H1 (cell line): ENCODE measurements at regions not wholly inside any gene's neighbourhood (a gene's known extent, or its start where the extent isn't known, plus 50 kb on each side); places are given as distances from the start of the nearest gene placed in this dataset.

Experiments used
- CTCF ChIA-PET: fragments of 300-600 bp; sonication (Branson Sonifier 250); formaldehyde crosslinking; loops from one replicate; lab custom pipeline; 2021; ENCODE audit not compliant: partially characterized antibody; lab: Charles Lee
- POLR2A ChIA-PET: fragments of 300-600 bp; sonication (Branson Sonifier 250); formaldehyde crosslinking; loops from one replicate; lab custom pipeline; 2021; ENCODE audit warnings: inconsistent platforms; ENCODE audit not compliant: partially characterized antibody; lab: Charles Lee
- DNase-seq, 2 experiments: peaks; one replicate each; pipeline versions ENCODE4 v3.0.0 to v3.0.0-alpha.2; 2010 to 2022; ENCODE audit warnings: low spot score in 2 of 2, low read depth in 1 of 2, mixed read lengths in 1 of 2
- FAIRE-seq: peaks from 2 replicates; lab custom pipeline; 2011; peaks lifted over from hg19 to GRCh38; lab: Jason Lieb, UNC
- H2AFZ ChIP-seq: 2 replicates; pipeline ENCODE4 v1.8.1; 2012; ENCODE audit warnings: low read length, inconsistent platforms
- H2AK5ac ChIP-seq: 2 replicates; pipeline ENCODE4 v1.6.1; 2013; ENCODE audit warnings: low read depth, low read length
- H2BK120ac ChIP-seq: replicated peaks from 2 replicates; pipeline ENCODE3; 2013; ENCODE audit warnings: low read depth, low read length, inconsistent platforms
- H2BK12ac ChIP-seq: 2 replicates; pipeline ENCODE4 v1.6.1; 2013; ENCODE audit warnings: low read depth, low read length
- H2BK15ac ChIP-seq: 2 replicates; pipeline ENCODE4 v1.6.1; 2013; ENCODE audit warnings: low read length
- H2BK20ac ChIP-seq: 2 replicates; pipeline ENCODE4 v1.6.1; 2013; ENCODE audit warnings: low read length
- H2BK5ac ChIP-seq: 2 replicates; pipeline ENCODE4 v1.6.1; 2013; ENCODE audit warnings: low read depth, low read length
- H3K14ac ChIP-seq: 2 replicates; pipeline ENCODE4 v1.6.1; 2013; ENCODE audit warnings: inconsistent platforms; ENCODE audit not compliant: insufficient read length
- H3K18ac ChIP-seq: 2 replicates; pipeline ENCODE4 v1.6.1; 2013; ENCODE audit warnings: low read length; ENCODE audit errors: extremely low read depth
- H3K23ac ChIP-seq: 2 replicates; pipeline ENCODE4 v1.6.1; 2013; ENCODE audit warnings: inconsistent platforms; ENCODE audit not compliant: insufficient read length
- H3K23me2 ChIP-seq: 2 replicates; pipeline ENCODE4 v1.6.1; 2013; ENCODE audit warnings: low read depth, low read length
- H3K27ac ChIP-seq: 2 replicates; pipeline ENCODE4 v1.6.1; 2011; ENCODE audit warnings: low read depth, low read length, inconsistent platforms
- H3K27me3 ChIP-seq, 4 experiments: replicated peaks in 1 of 4; 1 replicate in 1 of 4; 2 replicates in 3 of 4; pipeline versions ENCODE4 v1.6.1 to v1.8.1; 2011 to 2013; ENCODE audit warnings: low read length in 3 of 4, mild to moderate bottlenecking in 3 of 4, inconsistent platforms in 2 of 4, mixed read lengths in 2 of 4, moderate library complexity in 1 of 4; ENCODE audit not compliant: control insufficient read depth in 3 of 4, insufficient read depth in 3 of 4; ENCODE audit errors: extremely low read depth in 1 of 4
- H3K36me3 ChIP-seq, 4 experiments: 2 replicates each; pipeline versions ENCODE4 v1.6.1 to v1.8.1; 2011 to 2013; ENCODE audit warnings: mild to moderate bottlenecking in 4 of 4, low read length in 3 of 4, moderate library complexity in 2 of 4, control low read depth in 1 of 4, inconsistent platforms in 1 of 4; ENCODE audit not compliant: insufficient read depth in 4 of 4, control insufficient read depth in 2 of 4
- H3K4ac ChIP-seq: replicated peaks from 2 replicates; pipeline ENCODE3; 2013; ENCODE audit warnings: low read length, low read depth, mixed read lengths, inconsistent platforms; ENCODE audit not compliant: insufficient read length
- H3K4me1 ChIP-seq, 4 experiments: replicated peaks in 1 of 4; 1 replicate in 1 of 4; 2 replicates in 3 of 4; pipeline versions ENCODE4 v1.6.1 to v1.8.1; 2011 to 2013; ENCODE audit warnings: low read length in 3 of 4, inconsistent platforms in 2 of 4, mixed read lengths in 1 of 4; ENCODE audit not compliant: insufficient read depth in 4 of 4, control insufficient read depth in 3 of 4
- H3K4me2 ChIP-seq, 2 experiments: 2 replicates each; pipeline versions ENCODE4 v1.6.1 to v1.8.1; 2011 to 2013; ENCODE audit warnings: low read depth in 2 of 2, low read length in 2 of 2, control low read depth in 1 of 2, inconsistent platforms in 1 of 2, mild to moderate bottlenecking in 1 of 2; ENCODE audit not compliant: insufficient read depth in 1 of 2
- H3K4me3 ChIP-seq, 4 experiments: fragments of 200-600, 300-600 bp in 1 of 4; sonication (generic), shearing (Covaris generic), sonication (Bioruptor Twin) in 1 of 4; 2 replicates each; pipeline versions ENCODE4 v1.5.1 to v1.8.1; 2011 to 2016; ENCODE audit warnings: low read length in 4 of 4, low read depth in 3 of 4, control low read depth in 2 of 4, inconsistent platforms in 2 of 4, mild to moderate bottlenecking in 2 of 4, mixed read lengths in 1 of 4, moderate library complexity in 1 of 4; ENCODE audit not compliant: insufficient read depth in 2 of 4; ENCODE audit errors: extremely low read depth in 1 of 4
- H3K56ac ChIP-seq: replicated peaks from 2 replicates; pipeline ENCODE3; 2013; ENCODE audit warnings: low read depth, mild to moderate bottlenecking, mixed read lengths, low read length, inconsistent platforms; ENCODE audit not compliant: insufficient read length
- H3K79me1 ChIP-seq: 2 replicates; pipeline ENCODE4 v1.6.1; 2013; ENCODE audit warnings: low read depth, low read length, control low read depth
- H3K79me2 ChIP-seq, 2 experiments: 2 replicates each; pipeline versions ENCODE4 v1.6.1 to v1.8.1; 2012 to 2013; ENCODE audit warnings: low read length in 2 of 2, mild to moderate bottlenecking in 2 of 2, inconsistent platforms in 1 of 2; ENCODE audit not compliant: insufficient read depth in 2 of 2, control insufficient read depth in 1 of 2
- H3K9ac ChIP-seq, 4 experiments: replicated peaks in 1 of 4; 1 replicate in 1 of 4; 2 replicates in 3 of 4; pipeline versions ENCODE4 v1.6.1 to v1.8.1; 2011 to 2013; ENCODE audit warnings: low read depth in 3 of 4, low read length in 3 of 4, control low read depth in 2 of 4, mild to moderate bottlenecking in 2 of 4, moderate library complexity in 2 of 4, inconsistent platforms in 1 of 4; ENCODE audit errors: extremely low read depth in 1 of 4
- H3K9me3 ChIP-seq, 2 experiments: 2 replicates each; pipeline versions ENCODE4 v1.6.1 to v1.8.1; 2012 to 2013; ENCODE audit warnings: mild to moderate bottlenecking in 2 of 2, moderate library complexity in 2 of 2, control low read depth in 1 of 2, inconsistent platforms in 1 of 2, low read depth in 1 of 2, low read length in 1 of 2, mixed read lengths in 1 of 2; ENCODE audit not compliant: insufficient read depth in 2 of 2
- H4K20me1 ChIP-seq, 2 experiments: replicated peaks in 1 of 2; 2 replicates each; pipeline versions ENCODE3 to v1.8.1; 2011 to 2013; ENCODE audit warnings: inconsistent platforms in 2 of 2, low read length in 2 of 2, mild to moderate bottlenecking in 1 of 2; ENCODE audit not compliant: insufficient read depth in 2 of 2, control insufficient read depth in 1 of 2
- H4K5ac ChIP-seq: 2 replicates; pipeline ENCODE4 v1.6.1; 2013; ENCODE audit warnings: low read length, low read depth, mixed read lengths, inconsistent platforms; ENCODE audit not compliant: insufficient read length
- H4K8ac ChIP-seq: 2 replicates; pipeline ENCODE4 v1.8.0; 2013; ENCODE audit warnings: mild to moderate bottlenecking, moderate library complexity, low read length, inconsistent platforms; ENCODE audit not compliant: insufficient read depth; ENCODE audit errors: extremely low read depth
- H4K91ac ChIP-seq: replicated peaks from 2 replicates; pipeline ENCODE3; 2013; ENCODE audit warnings: low read length, mixed read lengths, inconsistent platforms; ENCODE audit not compliant: insufficient read length
- ASH2L ChIP-seq: fragments of 200-600, 300-600 bp; sonication (generic); IDR thresholded peaks from one replicate; pipeline ENCODE4 v1.7.1; 2017; ENCODE audit warnings: low read length
- CHD1 ChIP-seq: IDR thresholded peaks from 2 replicates; pipeline ENCODE4 v1.6.1; 2012; ENCODE audit warnings: low read depth, low read length, improper control_type of control experiment
- CTCF ChIP-seq, 3 experiments: IDR thresholded peaks; 1 replicate in 2 of 3; 2 replicates in 1 of 3; pipeline versions ENCODE4 v1.5.1 to v1.6.1; 2011; ENCODE audit warnings: low read length in 3 of 3, mild to moderate bottlenecking in 3 of 3, inconsistent platforms in 2 of 3, low read depth in 1 of 3, moderate library complexity in 1 of 3; ENCODE audit not compliant: insufficient read depth in 1 of 3; ENCODE audit errors: control extremely low read depth in 1 of 3
- E2F6 ChIP-seq: IDR thresholded peaks from 2 replicates; pipeline ENCODE4 v1.6.1; 2012; ENCODE audit warnings: inconsistent platforms
- EP300 ChIP-seq, 2 experiments: IDR thresholded peaks; 1 replicate in 1 of 2; 2 replicates in 1 of 2; pipeline ENCODE4 v1.6.1; 2011 to 2012; ENCODE audit warnings: low read depth in 2 of 2, low read length in 2 of 2, mild to moderate bottlenecking in 2 of 2, borderline replicate concordance in 1 of 2, inconsistent platforms in 1 of 2, moderate library complexity in 1 of 2
- FOSL1 ChIP-seq: IDR thresholded peaks from 2 replicates; pipeline ENCODE4 v1.6.1; 2011; ENCODE audit warnings: mild to moderate bottlenecking, low read depth, low read length, moderate library complexity; ENCODE audit not compliant: insufficient read depth
- MAFK ChIP-seq: IDR thresholded peaks from 2 replicates; pipeline ENCODE4 v1.6.1; 2012; ENCODE audit warnings: low read depth, mild to moderate bottlenecking, improper control_type of control experiment, low read length
- RFX5 ChIP-seq: IDR thresholded peaks from 2 replicates; pipeline ENCODE4 v1.6.1; 2011; ENCODE audit warnings: low read depth, low read length, improper control_type of control experiment, borderline replicate concordance
- SIN3A ChIP-seq, 2 experiments: IDR thresholded peaks in 1 of 2; conservative IDR thresholded peaks in 1 of 2; 2 replicates each; pipeline ENCODE4 v1.6.1; 2011 to 2012; ENCODE audit warnings: low read length in 2 of 2, improper control_type of control experiment in 1 of 2, low read depth in 1 of 2, mild to moderate bottlenecking in 1 of 2
- SP4 ChIP-seq: IDR thresholded peaks from 2 replicates; pipeline ENCODE4 v1.6.1; 2012; ENCODE audit warnings: low read length, inconsistent platforms
- SUZ12 ChIP-seq: fragments of 200-600 bp; sonication (generic); IDR thresholded peaks from 2 replicates; pipeline ENCODE4 v1.6.1; 2012; ENCODE audit warnings: mild to moderate bottlenecking, inconsistent platforms, low read length, moderate library complexity, mixed read lengths
- TBP ChIP-seq: IDR thresholded peaks from 2 replicates; pipeline ENCODE4 v1.6.1; 2011; ENCODE audit warnings: low read depth, low read length, improper control_type of control experiment

GRCh38 chr7:16298221-16298620, 123.1 kb downstream of the CRPPA start:
- H3K18ac ChIP-seq = no peak overlapping the region
- no peaks in the 10 kb centered on the region for H3K79me2 ChIP-seq
- no peaks in the 10 kb centered on the region for H4K20me1 ChIP-seq
- no peak overlapping the region for H3K14ac ChIP-seq
- no peak overlapping the region for H3K9ac ChIP-seq
- H2AFZ ChIP-seq = no peak overlapping the region
- H2BK20ac ChIP-seq = no peak overlapping the region
- H3K4me2 ChIP-seq = no peak overlapping the region
- no peaks in the 10 kb centered on the region for H3K27me3 ChIP-seq
- H3K4me1 ChIP-seq = no peaks in the 10 kb centered on the region
- no peak overlapping the region for H3K4me3 ChIP-seq
- ChIA-PET POLR2A (no interaction called here), CTCF (no interaction called here)
- FAIRE-seq (no peak), DNase-seq (no peak)
- H3K9me3 ChIP-seq = no peaks in the 10 kb centered on the region
- no peak overlapping the region for H2BK12ac ChIP-seq
- H2BK5ac ChIP-seq = no peak overlapping the region
- no peak overlapping the region for H4K8ac ChIP-seq
- no peak overlapping the region for H3K56ac ChIP-seq
- H3K79me1 ChIP-seq = no peaks in the 10 kb centered on the region
- H3K36me3 ChIP-seq = no peaks in the 10 kb centered on the region
- no peak overlapping the region for H4K91ac ChIP-seq
- H3K27ac ChIP-seq = no peak overlapping the region
- no peak overlapping the region for H4K5ac ChIP-seq
- H3K4ac ChIP-seq = no peak overlapping the region
- no peak overlapping the region for H2BK15ac ChIP-seq
- no peak overlapping the region for H2BK120ac ChIP-seq
- no peaks in the 10 kb centered on the region for H3K23me2 ChIP-seq
- no peak overlapping the region for H2AK5ac ChIP-seq
- TF ChIP-seq FOSL1 = no peak
- TF ChIP-seq CTCF (IDR thresholded peaks at IDR 0.05; ENCODE audit: control extremely low read depth in 1 of 3, insufficient read depth in 1 of 3, low read depth in 1 of 3, low read length in 3 of 3) = no peak
- TF ChIP-seq EP300 (IDR thresholded peaks at IDR 0.05; ENCODE audit: borderline replicate concordance in 1 of 2, low read depth in 2 of 2, low read length in 2 of 2) = no peak
- TF ChIP-seq SP4 = no peak
- TF ChIP-seq SUZ12 = no peak
- TF ChIP-seq SIN3A (conservative IDR thresholded peaks at IDR 0.05 in 1 of 2, IDR thresholded peaks at IDR 0.05 in 1 of 2; ENCODE audit: low read depth in 1 of 2, low read length in 2 of 2) = no peak
- no peak for TF ChIP-seq CHD1
- TF ChIP-seq RFX5 = no peak
- no peak for TF ChIP-seq E2F6
- TF ChIP-seq TBP = no peak
- TF ChIP-seq MAFK = no peak
- TF ChIP-seq ASH2L = no peak
- H3K23ac ChIP-seq = no peak overlapping the region
